ENCODE measurements at regions not wholly inside any gene's neighbourhood (a gene's known extent, or its start where the extent isn't known, plus 50 kb on each side); places are given as distances from the start of the nearest gene placed in this dataset.

DNA sequence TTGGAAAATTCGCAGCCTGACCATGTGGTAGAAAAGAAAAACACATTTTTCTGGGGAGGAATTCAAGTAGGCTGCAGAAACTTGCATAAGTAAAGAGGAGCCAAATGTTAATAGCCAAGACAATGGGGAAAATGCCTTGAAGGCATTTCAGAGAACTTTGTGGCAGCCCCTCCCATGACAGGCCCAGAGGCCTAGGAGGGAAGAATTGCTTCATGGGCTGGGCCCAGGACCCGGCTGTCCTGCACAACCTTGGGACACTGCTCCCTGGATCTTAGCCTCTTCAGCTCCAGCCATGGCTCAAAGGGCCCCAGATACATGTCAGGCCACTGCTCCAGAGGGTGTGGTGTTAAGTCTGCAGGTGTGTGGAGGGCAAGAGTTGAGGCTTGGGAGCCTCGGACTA is 158.6 kb downstream of the OSTF1 start:
- no peak for ATAC-seq
- Histone ChIP-seq H3K4me1 (ENCODE audit: control insufficient read depth, insufficient read depth, low read length) (no peaks in the 10 kb centered on the region), H3K4me3 (ENCODE audit: low read depth in 2 of 2, low read length in 2 of 2) (no peak overlapping the region), H3K36me3 (ENCODE audit: control insufficient read depth, insufficient read depth, low read length) (no peaks in the 10 kb centered on the region), H3K9me3 (ENCODE audit: control insufficient read depth, insufficient read depth, low read depth, low read length) (no peaks in the 10 kb centered on the region), H3K27ac (ENCODE audit: low read length) (no peak overlapping the region), H3K27me3 (ENCODE audit: control insufficient read depth, insufficient read depth, low read length) (no peaks in the 10 kb centered on the region; the same call in 1 of the 2 replicates)
- in situ Hi-C loops (cut with HindIII; ENCODE audit: low pct_unique_long_range_greater_than_20kb, low sequenced_read_pairs) (no loop called here), intact Hi-C loops (cut with micrococcal nuclease; ENCODE audit: unreplicated experiment) (no loop called here)
- DNase-seq (ENCODE audit: low read depth, low spot score): no peak
- ChIA-PET POLR2A (no interaction called here), CTCF (no interaction called here)
- TF ChIP-seq TCF7L2 (IDR thresholded peaks at IDR 0.05; ENCODE audit: low read depth, low read length) (no peak), SIN3A (IDR thresholded peaks at IDR 0.05; ENCODE audit: borderline replicate concordance, insufficient read depth, low read depth, low read length) (no peak), POLR2AphosphoS5 (IDR thresholded peaks at IDR 0.05; ENCODE audit: low read depth, low read length) (no peak)
- TF ChIP-seq, protein P1, sequence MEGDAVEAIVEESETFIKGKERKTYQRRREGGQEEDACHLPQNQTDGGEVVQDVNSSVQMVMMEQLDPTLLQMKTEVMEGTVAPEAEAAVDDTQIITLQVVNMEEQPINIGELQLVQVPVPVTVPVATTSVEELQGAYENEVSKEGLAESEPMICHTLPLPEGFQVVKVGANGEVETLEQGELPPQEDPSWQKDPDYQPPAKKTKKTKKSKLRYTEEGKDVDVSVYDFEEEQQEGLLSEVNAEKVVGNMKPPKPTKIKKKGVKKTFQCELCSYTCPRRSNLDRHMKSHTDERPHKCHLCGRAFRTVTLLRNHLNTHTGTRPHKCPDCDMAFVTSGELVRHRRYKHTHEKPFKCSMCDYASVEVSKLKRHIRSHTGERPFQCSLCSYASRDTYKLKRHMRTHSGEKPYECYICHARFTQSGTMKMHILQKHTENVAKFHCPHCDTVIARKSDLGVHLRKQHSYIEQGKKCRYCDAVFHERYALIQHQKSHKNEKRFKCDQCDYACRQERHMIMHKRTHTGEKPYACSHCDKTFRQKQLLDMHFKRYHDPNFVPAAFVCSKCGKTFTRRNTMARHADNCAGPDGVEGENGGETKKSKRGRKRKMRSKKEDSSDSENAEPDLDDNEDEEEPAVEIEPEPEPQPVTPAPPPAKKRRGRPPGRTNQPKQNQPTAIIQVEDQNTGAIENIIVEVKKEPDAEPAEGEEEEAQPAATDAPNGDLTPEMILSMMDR (IDR thresholded peaks at IDR 0.05): no peak
- TF ChIP-seq, protein P2, sequence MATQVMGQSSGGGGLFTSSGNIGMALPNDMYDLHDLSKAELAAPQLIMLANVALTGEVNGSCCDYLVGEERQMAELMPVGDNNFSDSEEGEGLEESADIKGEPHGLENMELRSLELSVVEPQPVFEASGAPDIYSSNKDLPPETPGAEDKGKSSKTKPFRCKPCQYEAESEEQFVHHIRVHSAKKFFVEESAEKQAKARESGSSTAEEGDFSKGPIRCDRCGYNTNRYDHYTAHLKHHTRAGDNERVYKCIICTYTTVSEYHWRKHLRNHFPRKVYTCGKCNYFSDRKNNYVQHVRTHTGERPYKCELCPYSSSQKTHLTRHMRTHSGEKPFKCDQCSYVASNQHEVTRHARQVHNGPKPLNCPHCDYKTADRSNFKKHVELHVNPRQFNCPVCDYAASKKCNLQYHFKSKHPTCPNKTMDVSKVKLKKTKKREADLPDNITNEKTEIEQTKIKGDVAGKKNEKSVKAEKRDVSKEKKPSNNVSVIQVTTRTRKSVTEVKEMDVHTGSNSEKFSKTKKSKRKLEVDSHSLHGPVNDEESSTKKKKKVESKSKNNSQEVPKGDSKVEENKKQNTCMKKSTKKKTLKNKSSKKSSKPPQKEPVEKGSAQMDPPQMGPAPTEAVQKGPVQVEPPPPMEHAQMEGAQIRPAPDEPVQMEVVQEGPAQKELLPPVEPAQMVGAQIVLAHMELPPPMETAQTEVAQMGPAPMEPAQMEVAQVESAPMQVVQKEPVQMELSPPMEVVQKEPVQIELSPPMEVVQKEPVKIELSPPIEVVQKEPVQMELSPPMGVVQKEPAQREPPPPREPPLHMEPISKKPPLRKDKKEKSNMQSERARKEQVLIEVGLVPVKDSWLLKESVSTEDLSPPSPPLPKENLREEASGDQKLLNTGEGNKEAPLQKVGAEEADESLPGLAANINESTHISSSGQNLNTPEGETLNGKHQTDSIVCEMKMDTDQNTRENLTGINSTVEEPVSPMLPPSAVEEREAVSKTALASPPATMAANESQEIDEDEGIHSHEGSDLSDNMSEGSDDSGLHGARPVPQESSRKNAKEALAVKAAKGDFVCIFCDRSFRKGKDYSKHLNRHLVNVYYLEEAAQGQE (IDR thresholded peaks at IDR 0.05; ENCODE audit: insufficient read depth in 1 of 2, low read depth in 2 of 2, low read length in 1 of 2): no peak
- BruUV-seq (replicated peaks): no TSS peak

DNA sequence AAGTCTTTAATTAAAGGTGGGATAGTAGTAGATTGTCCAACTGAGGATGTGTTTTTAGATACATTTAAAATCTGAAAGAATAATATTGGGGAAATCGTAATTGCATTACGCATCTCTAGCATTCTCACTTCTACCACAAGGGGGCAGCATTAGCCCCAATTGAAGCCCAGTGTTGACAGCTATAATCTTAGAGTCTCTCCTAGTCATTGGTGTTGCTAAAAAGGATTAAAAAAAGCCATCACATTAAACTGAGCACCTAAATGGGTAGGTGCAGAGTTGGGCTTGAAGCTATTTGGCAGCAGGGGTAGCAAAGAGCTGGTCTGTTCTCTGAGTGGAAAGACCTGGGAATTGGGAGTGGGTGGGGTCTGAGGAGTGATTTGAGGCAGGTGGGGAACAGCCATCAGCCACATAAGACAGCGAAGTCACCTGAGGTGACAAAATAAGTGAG is 177.2 kb downstream of the OSTF1 start:
- ATAC-seq (no peak), DNase-seq (ENCODE audit: low read depth, low spot score) (peak; percentile 5)
- H3K4me1 ChIP-seq (ENCODE audit: control insufficient read depth, insufficient read depth, low read length): no peaks in the 10 kb centered on the region
- no peaks in the 10 kb centered on the region for H3K27me3 ChIP-seq (ENCODE audit: control insufficient read depth, insufficient read depth, low read length)
- intact Hi-C loops (cut with micrococcal nuclease; ENCODE audit: unreplicated experiment): loop anchor here (2.0 to 5.0 kb wide), 2 partner anchors 602 to 1037 kb away; no protein-coding TSS in a partner anchor
- no peak overlapping the region for H3K4me3 ChIP-seq (ENCODE audit: low read depth in 2 of 2, low read length in 2 of 2)
- BruUV-seq (replicated peaks): no TSS peak
- H3K36me3 ChIP-seq (ENCODE audit: control insufficient read depth, insufficient read depth, low read length): no peaks in the 10 kb centered on the region
- TF ChIP-seq POLR2AphosphoS5 (IDR thresholded peaks at IDR 0.05; ENCODE audit: low read depth, low read length) (no peak), TCF7L2 (IDR thresholded peaks at IDR 0.05; ENCODE audit: low read depth, low read length) (no peak), SIN3A (IDR thresholded peaks at IDR 0.05; ENCODE audit: borderline replicate concordance, insufficient read depth, low read depth, low read length) (no peak)
- TF ChIP-seq, protein P2 (IDR thresholded peaks at IDR 0.05; ENCODE audit: insufficient read depth in 1 of 2, low read depth in 2 of 2, low read length in 1 of 2): no peak
- TF ChIP-seq, protein P1 (IDR thresholded peaks at IDR 0.05): peak; percentile 77
- CTCF ChIA-PET: interaction anchor here (0.7 to 0.9 kb wide), 2 partner anchors 590 to 601 kb away, joined by 3 to 4 read pairs; no protein-coding TSS in a partner anchor
- POLR2A ChIA-PET: no interaction called here
- in situ Hi-C loops (cut with HindIII; ENCODE audit: low pct_unique_long_range_greater_than_20kb, low sequenced_read_pairs): no loop called here
- no peaks in the 10 kb centered on the region for H3K9me3 ChIP-seq (ENCODE audit: control insufficient read depth, insufficient read depth, low read depth, low read length)
- no peak overlapping the region for H3K27ac ChIP-seq (ENCODE audit: low read length)
